Loucy (cell line): ENCODE measurements at regions not wholly inside any gene's neighbourhood (a gene's known extent, or its start where the extent isn't known, plus 50 kb on each side); places are given as distances from the start of the nearest gene placed in this dataset.

Source experiments
- H2AFZ ChIP-seq: fragments of 200-600 bp; sonication (generic); 2 replicates; pipeline ENCODE4 v1.6.0; 2016; ENCODE audit warnings: antibody characterized with exemption, mild to moderate bottlenecking, low read length, moderate library complexity
- H3F3A ChIP-seq: fragments of 200-600 bp; 2 replicates; pipeline ENCODE4 v1.6.0; 2016; ENCODE audit warnings: antibody characterized with exemption, low read depth, mild to moderate bottlenecking
- H3K27me3 ChIP-seq: fragments of 200-600 bp; sonication (generic); 2 replicates; pipeline ENCODE4 v1.6.1; 2014; ENCODE audit warnings: low read length, mild to moderate bottlenecking; ENCODE audit not compliant: insufficient read depth, poor library complexity, severe bottlenecking
- H3K36me3 ChIP-seq: fragments of 200-600 bp; sonication (generic); 2 replicates; pipeline ENCODE4 v1.6.1; 2016; ENCODE audit warnings: low read length; ENCODE audit not compliant: insufficient read depth
- H3K4me1 ChIP-seq: fragments of 200-600 bp; sonication (generic); 2 replicates; pipeline ENCODE4 v1.5.1; 2014; ENCODE audit warnings: low read length, mild to moderate bottlenecking; ENCODE audit not compliant: insufficient read depth, poor library complexity, severe bottlenecking
- H3K4me2 ChIP-seq: fragments of 200-600 bp; sonication (generic); 2 replicates; pipeline ENCODE4 v1.6.0; 2014; ENCODE audit warnings: antibody characterized with exemption, low read length, low read depth, mild to moderate bottlenecking; ENCODE audit not compliant: poor library complexity, severe bottlenecking
- H3K4me3 ChIP-seq: fragments of 200-600 bp; sonication (generic); 2 replicates; pipeline ENCODE4 v1.5.1; 2014; ENCODE audit warnings: low read length, mild to moderate bottlenecking, mixed read lengths; ENCODE audit not compliant: poor library complexity, severe bottlenecking
- H3K79me2 ChIP-seq: fragments of 200-600 bp; sonication (generic); 2 replicates; pipeline ENCODE4 v1.6.1; 2014; ENCODE audit warnings: low read length; ENCODE audit not compliant: insufficient read depth
- H3K9ac ChIP-seq: fragments of 200-600 bp; sonication (generic); 2 replicates; pipeline ENCODE4 v1.6.0; 2014; ENCODE audit warnings: mild to moderate bottlenecking, low read depth, low read length, moderate library complexity; ENCODE audit not compliant: poor library complexity, severe bottlenecking
- H3K9me2 ChIP-seq: fragments of 200-600 bp; sonication (generic); replicated peaks from 2 replicates; pipeline ENCODE4 v1.6.1; 2016; ENCODE audit warnings: low read depth, low read length, mixed read lengths
- H3K9me3 ChIP-seq: fragments of 200-600 bp; sonication (generic); 2 replicates; pipeline ENCODE4 v1.6.1; 2014; ENCODE audit warnings: mild to moderate bottlenecking, antibody characterized with exemption, low read length, low read depth; ENCODE audit not compliant: insufficient read depth
- H4K20me1 ChIP-seq: fragments of 200-600 bp; sonication (generic); 2 replicates; pipeline ENCODE4 v1.6.0; 2014; ENCODE audit warnings: antibody characterized with exemption, low read length, mild to moderate bottlenecking; ENCODE audit not compliant: insufficient read depth, poor library complexity, severe bottlenecking
- CTCF ChIP-seq: fragments of 200-600 bp; sonication (generic); conservative IDR thresholded peaks from 2 replicates; pipeline ENCODE4 v1.5.1; 2014; ENCODE audit warnings: mild to moderate bottlenecking, antibody characterized with exemption, low read length
- EZH2phosphoT487 ChIP-seq: fragments of 200-600 bp; IDR thresholded peaks from 2 replicates; pipeline ENCODE4 v1.6.1; 2018; ENCODE audit warnings: antibody characterized with exemption, mild to moderate bottlenecking, moderate library complexity, borderline replicate concordance

- Histone ChIP-seq H3K79me2 (no peaks in the 10 kb centered on the region), H4K20me1 (no peaks in the 10 kb centered on the region), H3K9me2 (no peaks in the 10 kb centered on the region), H3K4me2 (no peak overlapping the region), H3K9me3 (0 out of 2 replicates have a peak, but pooled peaks cover 3% of the 10 kb centered on the region), H3K4me3 (no peak overlapping the region), H3K36me3 (no peaks in the 10 kb centered on the region), H2AFZ (no peak overlapping the region), H3K4me1 (no peaks in the 10 kb centered on the region), H3K27me3 (no peaks in the 10 kb centered on the region), H3F3A (no peaks in the 10 kb centered on the region), H3K9ac (no peak overlapping the region)
- TF ChIP-seq EZH2phosphoT487 (no peak), CTCF (no peak)
These were observed 830.0 kb upstream of the ALCAM start for GRCh38 chr3:104536715-104537114.

DNA sequence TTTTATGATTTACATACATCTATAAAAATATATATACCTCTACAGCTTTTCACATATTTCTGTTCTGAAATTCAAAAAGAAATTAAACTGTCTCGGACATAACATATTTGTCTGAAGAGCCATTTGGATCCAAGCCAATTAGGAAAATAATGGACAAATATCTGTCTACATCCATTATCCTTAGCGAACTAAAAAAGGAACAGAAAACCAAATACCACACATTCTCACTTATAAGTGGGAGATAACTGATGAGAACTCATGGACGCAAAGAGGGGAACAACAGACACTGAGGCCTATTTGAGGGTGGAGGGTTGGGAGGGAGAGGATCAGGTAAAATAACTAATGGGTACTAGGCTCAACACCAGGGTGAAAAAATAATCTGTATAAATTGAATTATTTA lies 829.4 kb upstream of the ALCAM start:
- Histone ChIP-seq H2AFZ (no peak overlapping the region), H3K4me3 (no peak overlapping the region), H3K27me3 (no peaks in the 10 kb centered on the region), H3K9me3 (0 out of 2 replicates have a peak, but pooled peaks cover 3% of the 10 kb centered on the region), H3K79me2 (no peaks in the 10 kb centered on the region), H3K9ac (no peak overlapping the region), H3K36me3 (no peaks in the 10 kb centered on the region), H4K20me1 (no peaks in the 10 kb centered on the region), H3K9me2 (no peaks in the 10 kb centered on the region), H3K4me1 (no peaks in the 10 kb centered on the region), H3K4me2 (no peak overlapping the region), H3F3A (no peaks in the 10 kb centered on the region)
- no peak for TF ChIP-seq EZH2phosphoT487
- TF ChIP-seq CTCF, result no peak

DNA sequence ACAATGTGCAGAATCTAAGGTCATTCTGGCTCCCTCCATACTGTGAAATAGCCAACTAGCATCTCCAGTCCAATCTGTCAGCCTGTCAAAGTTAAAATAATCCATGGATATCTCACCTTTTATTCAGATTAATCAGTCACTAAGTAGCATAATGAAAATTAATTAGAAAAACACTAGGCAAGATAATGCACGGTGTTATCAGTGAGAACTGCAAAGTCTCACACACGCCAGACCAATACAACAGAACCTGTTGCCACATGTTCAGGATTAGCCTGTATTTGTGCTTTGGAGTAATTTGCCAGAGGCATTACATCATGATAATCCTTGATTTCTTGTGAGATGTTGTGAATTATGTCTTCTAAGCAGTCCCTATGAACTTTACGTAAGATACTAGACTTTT lies 820.4 kb upstream of the ALCAM start:
- no peak overlapping the region for H3K9ac ChIP-seq
- no peak overlapping the region for H3K4me3 ChIP-seq
- H2AFZ ChIP-seq, result no peak overlapping the region
- H3K4me2 ChIP-seq, result no peak overlapping the region
- H3K4me1 ChIP-seq, result no peaks in the 10 kb centered on the region
- H3K9me3 ChIP-seq, result no peaks in the 10 kb centered on the region
- H3K27me3 ChIP-seq, result no peaks in the 10 kb centered on the region
- TF ChIP-seq CTCF, result no peak
- no peak for TF ChIP-seq EZH2phosphoT487
- no peaks in the 10 kb centered on the region for H4K20me1 ChIP-seq
- H3K36me3 ChIP-seq, result no peaks in the 10 kb centered on the region
- no peaks in the 10 kb centered on the region for H3K9me2 ChIP-seq
- H3K79me2 ChIP-seq, result no peaks in the 10 kb centered on the region
- no peaks in the 10 kb centered on the region for H3F3A ChIP-seq
